NT2/D1 (cell line): ENCODE measurements at regions not wholly inside any gene's neighbourhood (a gene's known extent, or its start where the extent isn't known, plus 50 kb on each side); places are given as distances from the start of the nearest gene placed in this dataset.

Experiments used
- DNase-seq: peaks from one replicate; pipeline ENCODE4 v3.0.0-alpha.2; 2011; ENCODE audit warnings: low read depth, low spot score
- H3K27me3 ChIP-seq: 2 replicates; pipeline ENCODE4 v1.6.0; 2011; ENCODE audit warnings: mild to moderate bottlenecking; ENCODE audit not compliant: insufficient read length, insufficient read depth
- H3K36me3 ChIP-seq: 2 replicates; pipeline ENCODE4 v1.6.1; 2011; ENCODE audit warnings: mild to moderate bottlenecking, low read length, mixed read lengths; ENCODE audit not compliant: insufficient read depth, insufficient read length
- H3K4me1 ChIP-seq: 2 replicates; pipeline ENCODE4 v1.5.1; 2011; ENCODE audit not compliant: insufficient read depth, insufficient read length
- H3K4me3 ChIP-seq: 2 replicates; pipeline ENCODE4 v1.5.1; 2011; ENCODE audit warnings: low read depth; ENCODE audit not compliant: insufficient read length
- H3K9ac ChIP-seq: 2 replicates; pipeline ENCODE4 v1.6.0; 2011; ENCODE audit warnings: low read depth; ENCODE audit not compliant: insufficient read length
- H3K9me3 ChIP-seq: 2 replicates; pipeline ENCODE4 v1.5.1; 2011; ENCODE audit warnings: mild to moderate bottlenecking, low read length; ENCODE audit not compliant: insufficient read depth
- SUZ12 ChIP-seq: IDR thresholded peaks from 2 replicates; pipeline ENCODE4 v1.6.1; 2011; ENCODE audit not compliant: insufficient read length, insufficient read depth; ENCODE audit errors: extremely low read depth
- YY1 ChIP-seq: IDR thresholded peaks from 2 replicates; pipeline ENCODE4 v1.6.1; 2011; ENCODE audit not compliant: insufficient read length, insufficient read depth
- ZNF274 ChIP-seq: IDR thresholded peaks from 2 replicates; pipeline ENCODE4 v1.6.1; 2011; ENCODE audit warnings: mild to moderate bottlenecking, low read depth, low read length

DNA sequence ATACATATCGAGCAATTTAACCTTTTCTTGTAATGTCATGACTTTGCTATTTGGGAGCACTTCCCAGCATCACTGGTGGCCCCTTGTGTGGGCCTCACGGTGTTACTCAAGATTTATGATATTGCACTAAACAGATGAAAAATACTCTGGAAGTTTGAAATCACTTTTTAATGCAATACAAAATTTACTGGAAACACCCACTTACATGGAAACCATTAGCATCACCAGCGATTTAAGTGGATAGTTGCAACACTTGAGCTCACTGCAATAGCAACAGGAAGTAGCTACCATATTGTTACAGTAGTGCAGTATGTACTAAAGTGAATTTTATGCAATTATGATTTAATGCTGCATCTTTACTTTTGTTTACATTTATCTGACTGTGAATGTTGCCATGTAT lies 184.4 kb downstream of the MDFIC start:
- no peak for DNase-seq
- no peaks in the 10 kb centered on the region for H3K4me1 ChIP-seq
- no peak for TF ChIP-seq ZNF274
- TF ChIP-seq SUZ12: no peak
- TF ChIP-seq YY1: no peak
- no peak overlapping the region for H3K9ac ChIP-seq
- no peak overlapping the region for H3K4me3 ChIP-seq
- H3K9me3 ChIP-seq: no peaks in the 10 kb centered on the region
- H3K27me3 ChIP-seq: no peaks in the 10 kb centered on the region
- no peaks in the 10 kb centered on the region for H3K36me3 ChIP-seq

GRCh38 chr7:115102738-115103137 lies 180.8 kb downstream of the MDFIC start:
- Histone ChIP-seq H3K9me3 (no peaks in the 10 kb centered on the region), H3K4me3 (no peak overlapping the region), H3K9ac (no peak overlapping the region), H3K36me3 (no peaks in the 10 kb centered on the region), H3K4me1 (no peaks in the 10 kb centered on the region), H3K27me3 (no peaks in the 10 kb centered on the region)
- DNase-seq: no peak
- TF ChIP-seq ZNF274: no peak
- TF ChIP-seq SUZ12: no peak
- TF ChIP-seq YY1: no peak

- Histone ChIP-seq H3K9ac (no peak overlapping the region), H3K4me3 (no peak overlapping the region), H3K27me3 (no peaks in the 10 kb centered on the region), H3K4me1 (no peaks in the 10 kb centered on the region), H3K9me3 (no peaks in the 10 kb centered on the region), H3K36me3 (no peaks in the 10 kb centered on the region)
- DNase-seq: no peak
- TF ChIP-seq SUZ12 (no peak), ZNF274 (no peak), YY1 (no peak)
Observed at GRCh38 chr7:115101199-115101598, 179.3 kb downstream of the MDFIC start.

DNA sequence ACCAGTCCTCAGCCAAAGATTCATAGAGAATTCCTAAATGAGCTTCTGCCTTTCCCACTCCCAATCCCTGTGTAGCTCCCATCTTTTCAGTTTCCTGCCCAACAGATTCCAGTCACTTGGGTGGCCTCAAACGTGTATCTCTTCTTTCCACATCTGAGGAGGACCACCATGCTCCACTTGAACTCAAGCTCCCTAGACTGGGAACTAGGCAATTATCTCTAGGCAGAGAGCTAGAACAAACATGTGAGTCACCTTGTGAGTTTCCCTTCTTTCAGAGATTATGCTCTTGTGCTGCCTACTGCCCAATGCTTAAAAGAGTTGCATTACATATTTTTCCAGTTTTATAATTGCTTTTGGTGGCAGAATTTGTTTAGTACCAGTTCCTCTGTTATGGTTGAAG lies 178.0 kb downstream of the MDFIC start:
- no peaks in the 10 kb centered on the region for H3K9me3 ChIP-seq
- no peak overlapping the region for H3K9ac ChIP-seq
- no peaks in the 10 kb centered on the region for H3K36me3 ChIP-seq
- H3K4me3 ChIP-seq: no peak overlapping the region
- DNase-seq: no peak
- no peaks in the 10 kb centered on the region for H3K27me3 ChIP-seq
- no peaks in the 10 kb centered on the region for H3K4me1 ChIP-seq
- no peak for TF ChIP-seq YY1
- TF ChIP-seq ZNF274: no peak
- no peak for TF ChIP-seq SUZ12

DNA sequence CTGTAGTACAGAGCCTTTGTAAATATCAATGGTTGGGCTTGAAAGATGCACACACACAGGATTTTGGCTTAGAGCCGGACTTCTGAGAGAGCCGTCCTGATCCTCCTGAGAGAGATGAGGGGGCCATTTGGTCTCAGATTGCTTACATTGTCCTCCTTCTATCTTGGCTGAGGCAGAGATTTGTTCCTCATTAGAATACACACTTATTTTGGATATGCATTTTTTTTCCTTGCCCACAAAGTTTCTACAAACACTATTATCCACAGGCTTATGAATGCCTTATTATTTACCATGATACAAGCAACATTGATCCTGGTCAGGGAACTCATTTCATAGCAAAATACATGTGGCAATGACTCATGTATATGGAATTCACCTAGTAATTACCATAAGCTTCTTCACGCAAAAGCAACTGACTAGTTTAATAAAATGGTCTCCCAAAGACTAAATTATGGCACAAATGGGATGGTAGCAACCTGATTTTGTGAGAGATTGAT lies 175.3 kb downstream of the MDFIC start:
- no peak overlapping the region for H3K9ac ChIP-seq
- DNase-seq: no peak
- no peak for TF ChIP-seq YY1
- TF ChIP-seq SUZ12: no peak
- no peak for TF ChIP-seq ZNF274
- H3K9me3 ChIP-seq: no peaks in the 10 kb centered on the region
- H3K4me3 ChIP-seq: no peak overlapping the region
- no peaks in the 10 kb centered on the region for H3K27me3 ChIP-seq
- H3K4me1 ChIP-seq: no peaks in the 10 kb centered on the region
- H3K36me3 ChIP-seq: no peaks in the 10 kb centered on the region

DNA sequence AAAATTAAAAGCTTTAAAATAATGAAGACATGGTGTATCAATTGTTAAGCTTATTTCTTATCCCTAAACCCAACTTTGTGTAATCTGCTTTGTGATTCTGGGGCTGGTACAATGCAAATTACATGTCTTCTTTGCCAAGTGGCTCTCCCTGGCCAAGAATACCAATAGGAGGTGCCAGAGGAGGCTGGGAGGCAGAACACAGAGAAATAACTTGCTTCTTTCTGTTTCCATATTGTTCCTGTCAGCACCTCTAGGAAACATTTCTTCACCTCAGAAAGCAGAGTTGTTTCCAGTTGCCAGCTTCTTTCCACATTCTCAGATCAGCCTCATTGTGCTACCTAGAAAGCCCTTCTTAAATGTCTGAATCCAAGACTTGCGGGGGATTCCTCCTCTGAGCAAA lies 174.4 kb downstream of the MDFIC start:
- Histone ChIP-seq H3K9me3 (no peaks in the 10 kb centered on the region), H3K9ac (no peak overlapping the region), H3K27me3 (no peaks in the 10 kb centered on the region), H3K4me3 (no peak overlapping the region), H3K4me1 (no peaks in the 10 kb centered on the region), H3K36me3 (no peaks in the 10 kb centered on the region)
- DNase-seq: no peak
- no peak for TF ChIP-seq SUZ12
- TF ChIP-seq YY1: no peak
- no peak for TF ChIP-seq ZNF274

GRCh38 chr7:115094163-115094562 lies 172.3 kb downstream of the MDFIC start:
- H3K36me3 ChIP-seq: no peaks in the 10 kb centered on the region
- no peaks in the 10 kb centered on the region for H3K4me1 ChIP-seq
- no peaks in the 10 kb centered on the region for H3K27me3 ChIP-seq
- no peak overlapping the region for H3K9ac ChIP-seq
- no peaks in the 10 kb centered on the region for H3K9me3 ChIP-seq
- DNase-seq: no peak
- H3K4me3 ChIP-seq: no peak overlapping the region
- TF ChIP-seq SUZ12: no peak
- no peak for TF ChIP-seq ZNF274
- TF ChIP-seq YY1: no peak

DNA sequence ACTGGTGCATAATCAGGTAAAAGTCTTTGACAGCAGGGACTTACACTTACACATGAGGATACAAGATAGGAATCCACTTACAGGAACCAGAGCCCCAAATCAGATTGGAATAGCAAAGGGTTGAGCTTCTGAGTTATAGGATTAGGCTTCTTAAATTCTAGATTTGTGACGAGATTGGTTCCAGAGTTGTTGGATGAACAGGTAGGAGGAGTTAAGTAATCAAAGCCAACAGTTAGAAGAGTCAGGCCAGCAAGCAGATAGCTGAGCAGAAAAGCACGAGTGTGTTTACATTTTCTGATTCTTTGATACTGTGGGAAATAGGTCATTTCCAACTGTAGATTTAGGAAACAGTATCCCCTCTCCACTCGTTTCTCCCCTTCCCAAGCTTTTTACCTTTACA lies 167.0 kb downstream of the MDFIC start:
- Histone ChIP-seq H3K36me3 (no peaks in the 10 kb centered on the region), H3K4me1 (no peaks in the 10 kb centered on the region), H3K9me3 (no peaks in the 10 kb centered on the region), H3K9ac (no peak overlapping the region), H3K27me3 (no peaks in the 10 kb centered on the region), H3K4me3 (no peak overlapping the region)
- TF ChIP-seq YY1 (no peak), ZNF274 (no peak), SUZ12 (no peak)
- no peak for DNase-seq
